ENCODE measurements at regions not wholly inside any gene's neighbourhood (a gene's known extent, or its start where the extent isn't known, plus 50 kb on each side); places are given as distances from the start of the nearest gene placed in this dataset.
"Not testable (repeated sequence)": the region's sequence is repeated elsewhere in the genome, so short reads cannot be mapped to it uniquely, and the experiment has no call there.

- H3K9me3 ChIP-seq (ENCODE audit: control insufficient read depth, low read depth, low read length) = no peaks in the 10 kb centered on the region
- DNase-seq = no peak
- H3K27ac ChIP-seq (ENCODE audit: low read length) = no peak overlapping the region
- 100% methylated on average over 1 of the region's 4 CpGs for WGBS (ENCODE audit: insufficient coverage, low lambda C conversion rate)
- no peaks in the 10 kb centered on the region for H3K4me1 ChIP-seq (ENCODE audit: control insufficient read depth, insufficient read depth, low read length)
- H3K27me3 ChIP-seq (ENCODE audit: control insufficient read depth, insufficient read depth, low read length) = no peaks in the 10 kb centered on the region
- no peak overlapping the region for H3K4me3 ChIP-seq (ENCODE audit: low read length)
- H3K36me3 ChIP-seq (ENCODE audit: control insufficient read depth, insufficient read depth, low read length) = no peaks in the 10 kb centered on the region
These were observed 406.7 kb upstream of the POT1 start for GRCh38 chr7:125336326-125336725.

DNA sequence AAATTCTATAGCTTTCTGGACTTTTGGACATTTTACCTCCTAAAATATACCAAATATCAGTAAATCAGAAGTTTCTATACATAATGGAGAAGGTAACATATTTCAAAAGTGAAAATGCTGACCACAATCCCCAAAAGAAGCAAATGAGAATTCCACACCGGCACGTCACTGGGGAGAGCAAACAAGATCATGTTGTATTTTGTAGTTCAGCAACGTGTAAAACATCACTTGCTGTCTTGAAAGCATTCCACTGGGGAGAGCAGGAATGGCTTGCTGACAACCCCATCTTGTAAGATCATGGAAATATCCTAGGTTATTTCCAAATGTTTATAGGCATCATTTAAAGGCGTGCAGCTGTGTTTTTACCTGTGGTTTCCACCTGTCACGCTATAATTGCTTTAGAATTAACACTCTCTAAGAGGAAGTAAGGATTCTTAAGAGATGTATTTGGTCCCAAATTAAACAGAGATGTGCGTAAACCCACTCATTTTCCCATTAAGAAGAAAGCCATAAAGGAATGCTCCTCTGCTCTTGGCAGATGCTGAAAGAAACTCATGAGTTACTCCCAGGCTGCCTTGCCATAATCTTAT is 397.1 kb upstream of the POT1 start:
- no peak overlapping the region for H3K27ac ChIP-seq (ENCODE audit: low read length)
- no peaks in the 10 kb centered on the region for H3K9me3 ChIP-seq (ENCODE audit: control insufficient read depth, low read depth, low read length)
- DNase-seq = no peak
- H3K4me1 ChIP-seq (ENCODE audit: control insufficient read depth, insufficient read depth, low read length) = no peaks in the 10 kb centered on the region
- 20% methylated on average over 1 of the region's 6 CpGs for WGBS (ENCODE audit: insufficient coverage, low lambda C conversion rate)
- H3K27me3 ChIP-seq (ENCODE audit: control insufficient read depth, insufficient read depth, low read length) = no peaks in the 10 kb centered on the region
- H3K36me3 ChIP-seq (ENCODE audit: control insufficient read depth, insufficient read depth, low read length) = no peaks in the 10 kb centered on the region
- no peak overlapping the region for H3K4me3 ChIP-seq (ENCODE audit: low read length)

GRCh38 chr7:125316466-125316865 is 386.8 kb upstream of the POT1 start:
- H3K4me1 ChIP-seq (ENCODE audit: control insufficient read depth, insufficient read depth, low read length) = no peaks in the 10 kb centered on the region
- DNase-seq = peak; percentile 38 to 60
- no CpG with 5 or more reads among the region's 2 CpGs for WGBS (ENCODE audit: insufficient coverage, low lambda C conversion rate)
- no peaks in the 10 kb centered on the region for H3K9me3 ChIP-seq (ENCODE audit: control insufficient read depth, low read depth, low read length)
- H3K27ac ChIP-seq (ENCODE audit: low read length) = no peak overlapping the region
- no peaks in the 10 kb centered on the region for H3K36me3 ChIP-seq (ENCODE audit: control insufficient read depth, insufficient read depth, low read length)
- H3K27me3 ChIP-seq (ENCODE audit: control insufficient read depth, insufficient read depth, low read length) = no peaks in the 10 kb centered on the region
- no peak overlapping the region for H3K4me3 ChIP-seq (ENCODE audit: low read length)

DNA sequence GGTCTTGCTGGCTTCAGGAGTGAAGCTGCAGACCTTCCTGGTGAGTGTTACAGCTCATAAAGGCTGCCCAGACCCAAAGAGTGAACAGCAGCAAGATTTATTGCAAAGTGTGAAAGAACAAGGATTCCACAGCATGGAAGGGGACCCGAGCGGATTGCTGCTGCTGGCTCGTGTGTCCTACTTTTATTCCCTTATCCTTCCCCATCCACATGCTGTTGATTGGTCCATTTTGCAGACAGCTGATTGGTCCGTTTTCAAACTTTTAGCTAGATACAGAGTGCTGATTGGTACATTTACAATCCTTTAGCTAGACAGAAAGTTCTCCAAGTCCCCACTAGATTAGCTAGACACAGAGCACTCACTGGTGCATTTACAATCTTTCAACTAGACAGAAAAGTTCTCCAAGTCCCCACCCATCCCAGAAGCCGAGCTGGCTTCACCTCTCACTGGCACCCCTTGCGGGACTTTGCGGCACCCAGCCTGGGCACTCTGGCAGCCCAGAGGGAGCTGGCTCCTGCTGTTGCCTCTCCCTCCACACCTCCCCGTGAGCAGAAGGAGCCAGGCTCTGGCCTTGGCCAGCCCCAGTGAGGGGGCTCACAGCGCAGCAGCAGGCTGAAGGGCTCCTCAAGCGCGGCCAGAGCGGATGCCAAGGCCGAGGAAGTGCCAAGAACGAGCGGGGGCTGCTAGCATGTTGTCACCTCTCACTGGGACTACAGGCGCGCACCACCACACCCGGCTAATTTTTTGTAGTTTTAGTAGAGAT is 369.6 kb upstream of the POT1 start:
- WGBS (ENCODE audit: insufficient coverage, low lambda C conversion rate) = 40% methylated on average over 1 of the region's 18 CpGs
- H3K36me3 ChIP-seq (ENCODE audit: control insufficient read depth, insufficient read depth, low read length) = no peaks in the 10 kb centered on the region
- H3K4me1 ChIP-seq (ENCODE audit: control insufficient read depth, insufficient read depth, low read length) = no peaks in the 10 kb centered on the region
- no peak overlapping the region for H3K27ac ChIP-seq (ENCODE audit: low read length)
- DNase-seq = no peak
- H3K27me3 ChIP-seq (ENCODE audit: control insufficient read depth, insufficient read depth, low read length) = no peaks in the 10 kb centered on the region
- H3K4me3 ChIP-seq (ENCODE audit: low read length) = no peak overlapping the region
- H3K9me3 ChIP-seq (ENCODE audit: control insufficient read depth, low read depth, low read length) = peaks cover 5% of the 10 kb centered on the region

- Histone ChIP-seq H3K9me3 (ENCODE audit: control insufficient read depth, low read depth, low read length) (no peaks in the 10 kb centered on the region), H3K27me3 (ENCODE audit: control insufficient read depth, insufficient read depth, low read length) (no peaks in the 10 kb centered on the region), H3K36me3 (ENCODE audit: control insufficient read depth, insufficient read depth, low read length) (no peaks in the 10 kb centered on the region), H3K4me3 (ENCODE audit: low read length) (no peak overlapping the region), H3K4me1 (ENCODE audit: control insufficient read depth, insufficient read depth, low read length) (no peaks in the 10 kb centered on the region), H3K27ac (ENCODE audit: low read length) (no peak overlapping the region)
- DNase-seq = no peak
- 60% methylated on average over 1 of the region's 2 CpGs for WGBS (ENCODE audit: insufficient coverage, low lambda C conversion rate)
These were observed 350.3 kb upstream of the POT1 start for GRCh38 chr7:125279961-125280360.

DNA sequence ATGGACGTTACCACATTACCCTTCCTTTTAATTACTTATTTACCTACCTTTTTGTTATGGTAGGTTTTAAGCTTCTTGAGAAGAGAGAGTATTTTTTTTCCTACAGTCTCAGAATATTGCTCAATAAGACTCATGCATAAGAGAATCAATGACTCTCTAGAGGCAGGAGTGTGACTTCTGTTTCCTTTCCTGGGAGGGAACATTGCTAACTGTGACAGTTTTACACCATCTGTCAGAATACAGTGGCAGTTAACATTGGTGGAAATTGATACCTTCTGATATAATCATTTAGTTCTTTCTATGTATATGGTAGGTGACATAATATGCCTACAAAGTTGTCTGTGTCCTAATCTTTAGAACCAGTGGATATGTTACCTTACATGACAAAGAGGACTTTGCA is 348.7 kb upstream of the POT1 start:
- Histone ChIP-seq H3K9me3 (ENCODE audit: control insufficient read depth, low read depth, low read length) (no peaks in the 10 kb centered on the region), H3K27me3 (ENCODE audit: control insufficient read depth, insufficient read depth, low read length) (no peaks in the 10 kb centered on the region), H3K4me1 (ENCODE audit: control insufficient read depth, insufficient read depth, low read length) (no peaks in the 10 kb centered on the region), H3K4me3 (ENCODE audit: low read length) (no peak overlapping the region), H3K36me3 (ENCODE audit: control insufficient read depth, insufficient read depth, low read length) (no peaks in the 10 kb centered on the region), H3K27ac (ENCODE audit: low read length) (no peak overlapping the region)
- 100% methylated on average over 1 of the region's 1 CpG for WGBS (ENCODE audit: insufficient coverage, low lambda C conversion rate)
- no peak for DNase-seq

DNA sequence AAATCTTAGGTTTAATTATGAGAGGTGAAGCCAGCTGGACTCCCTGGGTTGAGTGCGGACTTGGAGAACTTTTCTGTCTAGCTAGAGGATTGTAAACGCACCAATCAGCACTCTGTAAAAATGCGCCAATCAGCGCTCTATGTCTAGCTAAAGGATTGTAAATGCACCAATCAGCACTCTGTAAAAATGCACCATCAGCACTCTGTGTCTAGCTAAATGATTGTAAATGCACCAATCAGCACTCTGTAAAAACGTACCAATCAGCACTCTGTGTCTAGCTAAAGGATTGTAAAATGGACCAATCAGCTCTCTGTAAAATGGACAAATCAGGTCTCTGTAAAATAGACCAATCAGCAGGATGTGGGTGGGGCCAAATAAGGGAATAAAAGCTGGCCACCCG is 345.1 kb upstream of the POT1 start:
- H3K9me3 ChIP-seq (ENCODE audit: control insufficient read depth, low read depth, low read length); H3K27me3 ChIP-seq (ENCODE audit: control insufficient read depth, insufficient read depth, low read length); H3K4me3 ChIP-seq (ENCODE audit: low read length); H3K36me3 ChIP-seq (ENCODE audit: control insufficient read depth, insufficient read depth, low read length); H3K4me1 ChIP-seq (ENCODE audit: control insufficient read depth, insufficient read depth, low read length); H3K27ac ChIP-seq (ENCODE audit: low read length); DNase-seq: not testable (repeated sequence)
- WGBS (ENCODE audit: insufficient coverage, low lambda C conversion rate) = no CpG with 5 or more reads among the region's 6 CpGs

- WGBS (ENCODE audit: insufficient coverage, low lambda C conversion rate) = 100% methylated on average over 2 of the region's 13 CpGs
- not testable (repeated sequence) for H3K27me3 ChIP-seq (ENCODE audit: control insufficient read depth, insufficient read depth, low read length); H3K4me3 ChIP-seq (ENCODE audit: low read length); H3K9me3 ChIP-seq (ENCODE audit: control insufficient read depth, low read depth, low read length); H3K4me1 ChIP-seq (ENCODE audit: control insufficient read depth, insufficient read depth, low read length); DNase-seq; H3K36me3 ChIP-seq (ENCODE audit: control insufficient read depth, insufficient read depth, low read length); H3K27ac ChIP-seq (ENCODE audit: low read length)
These were observed 334.7 kb upstream of the POT1 start for GRCh38 chr7:125264174-125264856.

- H3K36me3 ChIP-seq (ENCODE audit: control insufficient read depth, insufficient read depth, low read length); H3K9me3 ChIP-seq (ENCODE audit: control insufficient read depth, low read depth, low read length); H3K4me3 ChIP-seq (ENCODE audit: low read length); DNase-seq; H3K4me1 ChIP-seq (ENCODE audit: control insufficient read depth, insufficient read depth, low read length); H3K27me3 ChIP-seq (ENCODE audit: control insufficient read depth, insufficient read depth, low read length); H3K27ac ChIP-seq (ENCODE audit: low read length): not testable (repeated sequence)
- WGBS (ENCODE audit: insufficient coverage, low lambda C conversion rate) = 92% methylated on average over 2 of the region's 10 CpGs
These were observed 329.3 kb upstream of the POT1 start for GRCh38 chr7:125258876-125259417.

GRCh38 chr7:125257617-125258016 is 328.0 kb upstream of the POT1 start:
- Histone ChIP-seq H3K27ac (ENCODE audit: low read length) (no peak overlapping the region), H3K4me1 (ENCODE audit: control insufficient read depth, insufficient read depth, low read length) (no peaks in the 10 kb centered on the region), H3K4me3 (ENCODE audit: low read length) (no peak overlapping the region), H3K27me3 (ENCODE audit: control insufficient read depth, insufficient read depth, low read length) (no peaks in the 10 kb centered on the region), H3K9me3 (ENCODE audit: control insufficient read depth, low read depth, low read length) (no peaks in the 10 kb centered on the region), H3K36me3 (ENCODE audit: control insufficient read depth, insufficient read depth, low read length) (no peaks in the 10 kb centered on the region)
- no peak for DNase-seq
- 62% methylated on average over 2 of the region's 2 CpGs for WGBS (ENCODE audit: insufficient coverage, low lambda C conversion rate)

Data from large intestine (tissue), 3 donors.